Esophagus muscularis mucosa (tissue), 4 donors: ENCODE measurements at regions not wholly inside any gene's neighbourhood (a gene's known extent, or its start where the extent isn't known, plus 50 kb on each side); places are given as distances from the start of the nearest gene placed in this dataset.

ENCODE experiments used
- EP300 ChIP-seq: sonication (generic); formaldehyde crosslinking; IDR thresholded peaks from one replicate; pipeline ENCODE4 v1.6.1; 2017; ENCODE audit warnings: antibody characterized with exemption
- POLR2A ChIP-seq: fragments of 450-650 bp; IDR thresholded peaks from one replicate; pipeline ENCODE4 v1.6.1; 2017; ENCODE audit warnings: antibody characterized with exemption, moderate library complexity, mild to moderate bottlenecking, low read depth
- POLR2AphosphoS5 ChIP-seq, 2 donors: sonication (generic); formaldehyde crosslinking; IDR thresholded peaks; one replicate each; pipeline ENCODE4 v1.6.1; 2017; ENCODE audit warnings: antibody characterized with exemption in 2 of 2
- TF ChIP-seq, protein P1 (sequence below), 3 experiments: fragments of 200-600 bp in 2 of 3; fragments of 450-650 bp in 1 of 3; sonication (generic) in 2 of 3; IDR thresholded peaks; one replicate each; pipeline ENCODE4 v1.5.1; 2017 to 2019; ENCODE audit warnings: antibody characterized with exemption in 3 of 3, mild to moderate bottlenecking in 2 of 3, moderate library complexity in 1 of 3

DNA sequence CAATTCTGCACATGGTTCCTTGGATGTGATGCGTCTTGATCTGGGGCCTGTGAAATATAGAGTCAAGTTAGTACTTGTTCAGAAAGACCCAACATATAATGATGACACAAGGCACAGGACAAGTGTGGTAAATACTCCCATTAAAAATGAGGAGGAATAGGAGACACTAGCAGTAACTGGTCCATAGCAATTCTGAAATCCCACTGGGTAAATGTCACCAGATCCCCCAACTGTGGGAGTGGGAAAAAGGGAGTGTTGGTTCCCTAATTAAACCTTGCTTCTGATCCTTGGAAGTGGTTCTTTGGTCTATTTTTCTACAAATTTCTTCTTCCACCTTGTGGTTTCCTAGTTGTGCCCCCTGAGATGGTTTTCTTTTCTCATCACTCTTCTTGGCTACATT is 62.5 kb upstream of the NRP1 start:
- TF ChIP-seq, protein P1, sequence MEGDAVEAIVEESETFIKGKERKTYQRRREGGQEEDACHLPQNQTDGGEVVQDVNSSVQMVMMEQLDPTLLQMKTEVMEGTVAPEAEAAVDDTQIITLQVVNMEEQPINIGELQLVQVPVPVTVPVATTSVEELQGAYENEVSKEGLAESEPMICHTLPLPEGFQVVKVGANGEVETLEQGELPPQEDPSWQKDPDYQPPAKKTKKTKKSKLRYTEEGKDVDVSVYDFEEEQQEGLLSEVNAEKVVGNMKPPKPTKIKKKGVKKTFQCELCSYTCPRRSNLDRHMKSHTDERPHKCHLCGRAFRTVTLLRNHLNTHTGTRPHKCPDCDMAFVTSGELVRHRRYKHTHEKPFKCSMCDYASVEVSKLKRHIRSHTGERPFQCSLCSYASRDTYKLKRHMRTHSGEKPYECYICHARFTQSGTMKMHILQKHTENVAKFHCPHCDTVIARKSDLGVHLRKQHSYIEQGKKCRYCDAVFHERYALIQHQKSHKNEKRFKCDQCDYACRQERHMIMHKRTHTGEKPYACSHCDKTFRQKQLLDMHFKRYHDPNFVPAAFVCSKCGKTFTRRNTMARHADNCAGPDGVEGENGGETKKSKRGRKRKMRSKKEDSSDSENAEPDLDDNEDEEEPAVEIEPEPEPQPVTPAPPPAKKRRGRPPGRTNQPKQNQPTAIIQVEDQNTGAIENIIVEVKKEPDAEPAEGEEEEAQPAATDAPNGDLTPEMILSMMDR (IDR thresholded peaks at IDR 0.05) = no peak
- TF ChIP-seq EP300 = no peak
- TF ChIP-seq POLR2A = no peak
- TF ChIP-seq POLR2AphosphoS5 (IDR thresholded peaks at IDR 0.05) = no peak
